ENCODE measurements at regions not wholly inside any gene's neighbourhood (a gene's known extent, or its start where the extent isn't known, plus 50 kb on each side); places are given as distances from the start of the nearest gene placed in this dataset.

- TF ChIP-seq, protein P1, sequence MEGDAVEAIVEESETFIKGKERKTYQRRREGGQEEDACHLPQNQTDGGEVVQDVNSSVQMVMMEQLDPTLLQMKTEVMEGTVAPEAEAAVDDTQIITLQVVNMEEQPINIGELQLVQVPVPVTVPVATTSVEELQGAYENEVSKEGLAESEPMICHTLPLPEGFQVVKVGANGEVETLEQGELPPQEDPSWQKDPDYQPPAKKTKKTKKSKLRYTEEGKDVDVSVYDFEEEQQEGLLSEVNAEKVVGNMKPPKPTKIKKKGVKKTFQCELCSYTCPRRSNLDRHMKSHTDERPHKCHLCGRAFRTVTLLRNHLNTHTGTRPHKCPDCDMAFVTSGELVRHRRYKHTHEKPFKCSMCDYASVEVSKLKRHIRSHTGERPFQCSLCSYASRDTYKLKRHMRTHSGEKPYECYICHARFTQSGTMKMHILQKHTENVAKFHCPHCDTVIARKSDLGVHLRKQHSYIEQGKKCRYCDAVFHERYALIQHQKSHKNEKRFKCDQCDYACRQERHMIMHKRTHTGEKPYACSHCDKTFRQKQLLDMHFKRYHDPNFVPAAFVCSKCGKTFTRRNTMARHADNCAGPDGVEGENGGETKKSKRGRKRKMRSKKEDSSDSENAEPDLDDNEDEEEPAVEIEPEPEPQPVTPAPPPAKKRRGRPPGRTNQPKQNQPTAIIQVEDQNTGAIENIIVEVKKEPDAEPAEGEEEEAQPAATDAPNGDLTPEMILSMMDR (IDR thresholded peaks at IDR 0.05) = no peak
- TF ChIP-seq POLR2A (IDR thresholded peaks at IDR 0.05) = no peak
These were observed 300.0 kb upstream of the MAN1A1 start for GRCh38 chr6:119649531-119649930.

Measured in heart left ventricle (tissue), 13 donors.